IMR-90 (cell line): ENCODE measurements at regions not wholly inside any gene's neighbourhood (a gene's known extent, or its start where the extent isn't known, plus 50 kb on each side); places are given as distances from the start of the nearest gene placed in this dataset.

Experiments used
- ATAC-seq: fragments of 200-7000 bp; cut with Tn5 transposase; 2 replicates; pipeline ENCODE4 v1.9.1; 2020; ENCODE audit warnings: low read depth, mild to moderate bottlenecking, moderate library complexity
- BruUV-seq: library from RNA; stranded (reverse); fragments of 400-500 nt; replicated peaks from 2 replicates; lab custom pipeline; 2021; lab: Mats Ljungman, UMichigan
- CTCF ChIA-PET: fragments of 300-600 bp; formaldehyde crosslinking; extraction: SDS; loops from one replicate; lab custom pipeline; 2021; ENCODE audit warnings: antibody characterized with exemption; lab: Yijun Ruan, JAX
- POLR2A ChIA-PET: fragments of 300-600 bp; sonication (Branson Sonifier 250); formaldehyde crosslinking; loops from one replicate; lab custom pipeline; 2022; ENCODE audit warnings: antibody characterized with exemption; ENCODE audit not compliant: unreplicated experiment; lab: Charles Lee
- DNase-seq: peaks from one replicate; pipeline ENCODE4 v3.0.0; 2013
- H2AFZ ChIP-seq: replicated peaks from 2 replicates; pipeline ENCODE3; 2013; ENCODE audit warnings: low read length, mild to moderate bottlenecking; ENCODE audit not compliant: poor library complexity
- H2AK5ac ChIP-seq: 2 replicates; pipeline ENCODE4 v1.6.1; 2013; ENCODE audit warnings: low read depth, low read length, inconsistent platforms
- H2AK9ac ChIP-seq: replicated peaks from 2 replicates; pipeline ENCODE3; 2013; ENCODE audit warnings: mild to moderate bottlenecking, low read depth, low read length, moderate library complexity; ENCODE audit not compliant: poor library complexity
- H2BK120ac ChIP-seq: 2 replicates; pipeline ENCODE4 v1.6.1; 2013; ENCODE audit warnings: low read depth, low read length, inconsistent platforms
- H2BK15ac ChIP-seq: 3 replicates; pipeline ENCODE4 v1.6.1; 2013; ENCODE audit warnings: low read depth, low read length, inconsistent platforms
- H2BK20ac ChIP-seq: 2 replicates; pipeline ENCODE4 v1.6.1; 2013; ENCODE audit warnings: low read depth, mild to moderate bottlenecking, inconsistent platforms, low read length, moderate library complexity
- H2BK5ac ChIP-seq: 2 replicates; pipeline ENCODE4 v1.6.1; 2013; ENCODE audit warnings: mild to moderate bottlenecking, low read depth, low read length, inconsistent platforms; ENCODE audit not compliant: poor library complexity, severe bottlenecking
- H3K14ac ChIP-seq: replicated peaks from 2 replicates; pipeline ENCODE4 v1.6.1; 2013; ENCODE audit warnings: low read depth, low read length, inconsistent platforms
- H3K18ac ChIP-seq: 2 replicates; pipeline ENCODE4 v1.6.1; 2013; ENCODE audit warnings: low read depth, low read length, control low read depth
- H3K23ac ChIP-seq: 2 replicates; pipeline ENCODE4 v1.6.1; 2013; ENCODE audit warnings: low read depth, low read length, inconsistent platforms
- H3K27ac ChIP-seq: 2 replicates; pipeline ENCODE4 v1.5.1; 2013; ENCODE audit warnings: mild to moderate bottlenecking, control low read depth, low read length; ENCODE audit not compliant: insufficient read depth
- H3K27me3 ChIP-seq: 2 replicates; pipeline ENCODE4 v1.6.1; 2013; ENCODE audit warnings: low read length; ENCODE audit not compliant: control insufficient read depth, insufficient read depth
- H3K36me3 ChIP-seq: 2 replicates; pipeline ENCODE4 v1.6.1; 2013; ENCODE audit warnings: low read length, mixed read lengths; ENCODE audit not compliant: control insufficient read depth, insufficient read depth
- H3K4ac ChIP-seq: 2 replicates; pipeline ENCODE4 v1.6.1; 2013; ENCODE audit warnings: low read depth, low read length, inconsistent platforms
- H3K4me1 ChIP-seq: 2 replicates; pipeline ENCODE4 v1.6.1; 2013; ENCODE audit warnings: low read length, mixed read lengths; ENCODE audit not compliant: control insufficient read depth, insufficient read depth
- H3K4me2 ChIP-seq: 2 replicates; pipeline ENCODE4 v1.6.1; 2013; ENCODE audit warnings: low read depth, mild to moderate bottlenecking, control low read depth, low read length, moderate library complexity
- H3K4me3 ChIP-seq: 2 replicates; pipeline ENCODE4 v1.5.1; 2013; ENCODE audit warnings: low read depth, mild to moderate bottlenecking, control low read depth, low read length, moderate library complexity; ENCODE audit not compliant: insufficient read depth
- H3K56ac ChIP-seq: 2 replicates; pipeline ENCODE4 v1.6.1; 2013; ENCODE audit warnings: low read length, inconsistent platforms; ENCODE audit not compliant: insufficient read depth; ENCODE audit errors: extremely low read depth
- H3K79me1 ChIP-seq, 2 experiments: 2 replicates each; pipeline ENCODE4 v1.6.1; 2013; ENCODE audit warnings: low read length in 2 of 2, inconsistent platforms in 1 of 2, low read depth in 1 of 2
- H3K9ac ChIP-seq: 2 replicates; pipeline ENCODE4 v1.6.1; 2013; ENCODE audit warnings: low read depth, low read length, control low read depth
- H3K9me1 ChIP-seq: 2 replicates; pipeline ENCODE4 v1.6.1; 2013; ENCODE audit warnings: low read length, inconsistent platforms; ENCODE audit not compliant: insufficient read depth
- H3K9me3 ChIP-seq: 2 replicates; pipeline ENCODE4 v1.6.1; 2013; ENCODE audit warnings: low read length; ENCODE audit not compliant: control insufficient read depth, insufficient read depth
- H4K20me1 ChIP-seq: 2 replicates; pipeline ENCODE4 v1.6.1; 2013; ENCODE audit warnings: low read length, inconsistent platforms; ENCODE audit not compliant: insufficient read depth
- H4K5ac ChIP-seq: 2 replicates; pipeline ENCODE4 v1.6.1; 2013; ENCODE audit warnings: mild to moderate bottlenecking, low read depth, low read length, control low read depth
- H4K8ac ChIP-seq, 2 experiments: 2 replicates each; pipeline ENCODE4 v1.6.1; 2013; ENCODE audit warnings: low read depth in 2 of 2, low read length in 2 of 2, control low read depth in 1 of 2, inconsistent platforms in 1 of 2
- H4K91ac ChIP-seq: 2 replicates; pipeline ENCODE4 v1.6.1; 2013; ENCODE audit warnings: low read depth, low read length, inconsistent platforms; ENCODE audit not compliant: insufficient read depth
- FOS ChIP-seq: fragments of 150-350 bp; IDR thresholded peaks from 2 replicates; pipeline ENCODE4 v1.6.1; 2016; ENCODE audit warnings: low read depth, low read length
- POLR2A ChIP-seq: IDR thresholded peaks from 2 replicates; pipeline ENCODE4 v1.6.1; 2012; ENCODE audit warnings: mild to moderate bottlenecking, low read depth, low read length
- WGBS, 2 experiments: methylation state at CpG; one replicate each; pipeline versions ENCODE4 v1.1.5 to v1.1.7; 2013; ENCODE audit warnings: missing lambda C conversion rate in 2 of 2; ENCODE audit not compliant: insufficient read length in 1 of 2; ENCODE audit errors: extremely low coverage in 2 of 2; 5-methylcytosine and 5-hydroxymethylcytosine counted together
- dilution Hi-C: fragments of 300-500 bp; cut with HindIII; formaldehyde crosslinking; loops from one replicate; pipeline ENCODE4 v1.14.3; 2018; ENCODE audit warnings: low sequenced_read_pairs; ENCODE audit not compliant: unreplicated experiment
- in situ Hi-C: fragments of 300-500 bp; cut with MboI; formaldehyde crosslinking; loops from 3 replicates; pipeline ENCODE4 v1.14.3; 2019; ENCODE audit warnings: low sequenced_read_pairs, inconsistent platforms, mixed read lengths
- intact Hi-C: fragments of 100-400 bp; cut with micrococcal nuclease; formaldehyde crosslinking; loops from 2 replicates; pipeline ENCODE4 v1.10.0; 2022
- TF ChIP-seq, protein P1 (sequence below): conservative IDR thresholded peaks from 2 replicates; pipeline ENCODE4 v1.5.1; 2012; ENCODE audit warnings: mild to moderate bottlenecking, low read depth, low read length, improper control_type of control experiment

GRCh38 chr3:159130108-159130507 lies 328.3 kb downstream of the MFSD1 start:
- dilution Hi-C loops = no loop called here
- no peak overlapping the region for H4K91ac ChIP-seq
- no peak overlapping the region for H2BK120ac ChIP-seq
- H2BK5ac ChIP-seq = no peak overlapping the region
- no peak overlapping the region for H3K56ac ChIP-seq
- no TSS peak for BruUV-seq
- H3K36me3 ChIP-seq = no peaks in the 10 kb centered on the region
- no peaks in the 10 kb centered on the region for H3K9me1 ChIP-seq
- H2AK9ac ChIP-seq = no peak overlapping the region
- in situ Hi-C loops = no loop called here
- H2BK15ac ChIP-seq = no peak overlapping the region
- no peak overlapping the region for H3K27ac ChIP-seq
- no peak overlapping the region for H3K9ac ChIP-seq
- TF ChIP-seq POLR2A (no peak), FOS (no peak)
- TF ChIP-seq, protein P1, sequence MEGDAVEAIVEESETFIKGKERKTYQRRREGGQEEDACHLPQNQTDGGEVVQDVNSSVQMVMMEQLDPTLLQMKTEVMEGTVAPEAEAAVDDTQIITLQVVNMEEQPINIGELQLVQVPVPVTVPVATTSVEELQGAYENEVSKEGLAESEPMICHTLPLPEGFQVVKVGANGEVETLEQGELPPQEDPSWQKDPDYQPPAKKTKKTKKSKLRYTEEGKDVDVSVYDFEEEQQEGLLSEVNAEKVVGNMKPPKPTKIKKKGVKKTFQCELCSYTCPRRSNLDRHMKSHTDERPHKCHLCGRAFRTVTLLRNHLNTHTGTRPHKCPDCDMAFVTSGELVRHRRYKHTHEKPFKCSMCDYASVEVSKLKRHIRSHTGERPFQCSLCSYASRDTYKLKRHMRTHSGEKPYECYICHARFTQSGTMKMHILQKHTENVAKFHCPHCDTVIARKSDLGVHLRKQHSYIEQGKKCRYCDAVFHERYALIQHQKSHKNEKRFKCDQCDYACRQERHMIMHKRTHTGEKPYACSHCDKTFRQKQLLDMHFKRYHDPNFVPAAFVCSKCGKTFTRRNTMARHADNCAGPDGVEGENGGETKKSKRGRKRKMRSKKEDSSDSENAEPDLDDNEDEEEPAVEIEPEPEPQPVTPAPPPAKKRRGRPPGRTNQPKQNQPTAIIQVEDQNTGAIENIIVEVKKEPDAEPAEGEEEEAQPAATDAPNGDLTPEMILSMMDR = peak; percentile 23
- no peak overlapping the region for H3K4ac ChIP-seq
- H4K5ac ChIP-seq = no peak overlapping the region
- no peak overlapping the region for H2AK5ac ChIP-seq
- H4K20me1 ChIP-seq = no peaks in the 10 kb centered on the region
- H3K4me1 ChIP-seq = no peaks in the 10 kb centered on the region
- no peak overlapping the region for H3K18ac ChIP-seq
- ATAC-seq (no peak), DNase-seq (peak; percentile 1)
- no peak overlapping the region for H2AFZ ChIP-seq
- CTCF ChIA-PET = interaction anchor here (0.7 to 1.7 kb wide), 3 partner anchors 127 to 452 kb away, joined by 3 to 6 read pairs (median 3); no protein-coding TSS in a partner anchor
- H3K23ac ChIP-seq = no peak overlapping the region
- H3K14ac ChIP-seq = no peak overlapping the region
- no peak overlapping the region for H3K4me2 ChIP-seq
- no peak overlapping the region for H4K8ac ChIP-seq
- H3K4me3 ChIP-seq = no peak overlapping the region
- H3K9me3 ChIP-seq = no peaks in the 10 kb centered on the region
- intact Hi-C loops = loop anchor here (5.0 kb wide), 1 partner anchor 127 kb away; no protein-coding TSS in a partner anchor
- no peak overlapping the region for H2BK20ac ChIP-seq
- POLR2A ChIA-PET = no interaction called here
- H3K79me1 ChIP-seq = no peaks in the 10 kb centered on the region
- H3K27me3 ChIP-seq = no peaks in the 10 kb centered on the region; the same call in 1 of the 2 replicates
- no CpG with 5 or more reads among the region's 1 CpG for WGBS, 2 experiments
